H9 (cell line): ENCODE measurements at regions not wholly inside any gene's neighbourhood (a gene's known extent, or its start where the extent isn't known, plus 50 kb on each side); places are given as distances from the start of the nearest gene placed in this dataset.

Experiments used
- DNase-seq: peaks from one replicate; pipeline ENCODE4 v3.0.0-alpha.2; 2017
- H2AFZ ChIP-seq: one replicate; pipeline ENCODE4 v1.6.1; 2013; ENCODE audit warnings: mild to moderate bottlenecking, low read length, control low read depth, moderate library complexity
- H2AK5ac ChIP-seq: 2 replicates; pipeline ENCODE4 v1.6.1; 2013; ENCODE audit warnings: low read length, control low read depth, mixed read lengths; ENCODE audit not compliant: insufficient read length
- H2BK120ac ChIP-seq: one replicate; pipeline ENCODE4 v1.6.1; 2013; ENCODE audit warnings: low read depth, mild to moderate bottlenecking, low read length, control low read depth, inconsistent platforms; ENCODE audit not compliant: poor library complexity, severe bottlenecking
- H2BK12ac ChIP-seq: 2 replicates; pipeline ENCODE4 v1.6.1; 2013; ENCODE audit warnings: low read length, control low read depth, mixed read lengths, low read depth; ENCODE audit not compliant: insufficient read length
- H2BK15ac ChIP-seq: 2 replicates; pipeline ENCODE4 v1.6.1; 2013; ENCODE audit warnings: low read depth, low read length, control low read depth
- H2BK20ac ChIP-seq: one replicate; pipeline ENCODE4 v1.6.1; 2013; ENCODE audit warnings: low read depth, mild to moderate bottlenecking, low read length, control low read depth, inconsistent platforms; ENCODE audit not compliant: poor library complexity, severe bottlenecking
- H2BK5ac ChIP-seq: 2 replicates; pipeline ENCODE4 v1.6.1; 2013; ENCODE audit warnings: low read length, control low read depth, mixed read lengths; ENCODE audit not compliant: insufficient read length
- H3K14ac ChIP-seq: 2 replicates; pipeline ENCODE4 v1.6.1; 2013; ENCODE audit warnings: low read length, control low read depth; ENCODE audit not compliant: insufficient read depth
- H3K18ac ChIP-seq: 2 replicates; pipeline ENCODE4 v1.6.1; 2013; ENCODE audit warnings: low read depth, mild to moderate bottlenecking, mixed read lengths, low read length, control low read depth; ENCODE audit not compliant: insufficient read length
- H3K23ac ChIP-seq: 2 replicates; pipeline ENCODE4 v1.6.1; 2013; ENCODE audit warnings: low read length, control low read depth, mixed read lengths, low read depth; ENCODE audit not compliant: insufficient read length
- H3K23me2 ChIP-seq: 2 replicates; pipeline ENCODE4 v1.6.1; 2013; ENCODE audit warnings: low read depth, mild to moderate bottlenecking, mixed read lengths, low read length, control low read depth; ENCODE audit not compliant: insufficient read length, poor library complexity, severe bottlenecking
- H3K27ac ChIP-seq: 2 replicates; pipeline ENCODE4 v1.5.1; 2013; ENCODE audit warnings: low read length, control low read depth, mixed read lengths, low read depth; ENCODE audit not compliant: insufficient read length
- H3K27me3 ChIP-seq: 2 replicates; pipeline ENCODE4 v1.6.1; 2013; ENCODE audit warnings: low read length, control low read depth, inconsistent platforms; ENCODE audit not compliant: insufficient read depth
- H3K4ac ChIP-seq: 2 replicates; pipeline ENCODE4 v1.6.1; 2013; ENCODE audit warnings: low read depth, mild to moderate bottlenecking, control low read depth, inconsistent platforms, low read length, moderate library complexity
- H3K4me1 ChIP-seq: 2 replicates; pipeline ENCODE4 v1.6.1; 2013; ENCODE audit warnings: low read length, control low read depth, inconsistent platforms; ENCODE audit not compliant: insufficient read depth
- H3K4me2 ChIP-seq: 2 replicates; pipeline ENCODE4 v1.6.1; 2013; ENCODE audit warnings: low read length, control low read depth, mixed read lengths; ENCODE audit not compliant: insufficient read length, insufficient read depth
- H3K56ac ChIP-seq: 2 replicates; pipeline ENCODE4 v1.6.1; 2013; ENCODE audit warnings: low read depth, mild to moderate bottlenecking, mixed read lengths, low read length, control low read depth; ENCODE audit not compliant: insufficient read length
- H3K79me1 ChIP-seq: 2 replicates; pipeline ENCODE4 v1.6.1; 2013; ENCODE audit warnings: low read depth, mild to moderate bottlenecking, moderate library complexity, low read length, control low read depth, inconsistent platforms; ENCODE audit not compliant: insufficient read depth, poor library complexity, severe bottlenecking
- H3K79me2 ChIP-seq: 2 replicates; pipeline ENCODE4 v1.6.1; 2013; ENCODE audit warnings: low read length, control low read depth, inconsistent platforms; ENCODE audit not compliant: insufficient read depth
- H3K9ac ChIP-seq: 2 replicates; pipeline ENCODE4 v1.6.1; 2013; ENCODE audit warnings: low read length, control low read depth, mixed read lengths; ENCODE audit not compliant: insufficient read length; ENCODE audit errors: extremely low read depth
- H3K9me3 ChIP-seq: one replicate; pipeline ENCODE4 v1.6.1; 2013; ENCODE audit warnings: low read depth, low read length, inconsistent platforms; ENCODE audit not compliant: control insufficient read depth
- H3T11ph ChIP-seq: one replicate; pipeline ENCODE4 v1.6.1; 2013; ENCODE audit warnings: mild to moderate bottlenecking, low read length, control low read depth, inconsistent platforms
- H4K20me1 ChIP-seq: one replicate; pipeline ENCODE4 v1.6.1; 2013; ENCODE audit not compliant: control insufficient read depth, insufficient read length, insufficient read depth
- H4K5ac ChIP-seq: 2 replicates; pipeline ENCODE4 v1.6.1; 2013; ENCODE audit warnings: low read depth, mild to moderate bottlenecking, mixed read lengths, low read length, control low read depth; ENCODE audit not compliant: insufficient read length
- H4K8ac ChIP-seq: replicated peaks from 2 replicates; pipeline ENCODE4 v1.6.1; 2013; ENCODE audit warnings: low read length, control low read depth, mixed read lengths, low read depth; ENCODE audit not compliant: insufficient read length
- H4K91ac ChIP-seq: 2 replicates; pipeline ENCODE4 v1.6.1; 2013; ENCODE audit warnings: low read depth, mild to moderate bottlenecking, moderate library complexity, mixed read lengths, low read length, control low read depth; ENCODE audit not compliant: insufficient read length
- H3K27ac Mint-ChIP-seq, 3 experiments: 2 replicates in 2 of 3; 3 replicates in 1 of 3; pipeline ENCODE4 v1.8.0; 2020 to 2021; ENCODE audit warnings: mixed read lengths in 3 of 3, mild to moderate bottlenecking in 1 of 3, moderate library complexity in 1 of 3
- H3K27me3 Mint-ChIP-seq: 2 replicates; pipeline ENCODE4 v1.8.0; 2021; ENCODE audit warnings: low read depth, mild to moderate bottlenecking, moderate library complexity, mixed read lengths
- H3K36me3 Mint-ChIP-seq, 3 experiments: 2 replicates in 2 of 3; 3 replicates in 1 of 3; pipeline ENCODE4 v1.8.0; 2020 to 2021; ENCODE audit warnings: low read depth in 3 of 3, mixed read lengths in 3 of 3; ENCODE audit not compliant: insufficient read depth in 1 of 3
- H3K4me1 Mint-ChIP-seq, 2 experiments: 2 replicates each; pipeline ENCODE4 v1.8.0; 2020; ENCODE audit warnings: mixed read lengths in 2 of 2
- H3K4me3 Mint-ChIP-seq, 2 experiments: 2 replicates in 1 of 2; 3 replicates in 1 of 2; pipeline ENCODE4 v1.8.0; 2020 to 2021; ENCODE audit warnings: mild to moderate bottlenecking in 2 of 2, mixed read lengths in 2 of 2, moderate library complexity in 1 of 2
- H3K9me3 Mint-ChIP-seq, 2 experiments: 2 replicates in 1 of 2; 3 replicates in 1 of 2; pipeline ENCODE4 v1.8.0; 2020; ENCODE audit warnings: mild to moderate bottlenecking in 2 of 2, mixed read lengths in 2 of 2, moderate library complexity in 1 of 2
- CTCF ChIP-seq: fragments of 200-600 bp; sonication (generic); conservative IDR thresholded peaks from 3 replicates; pipeline ENCODE4 v1.8.0; 2021; ENCODE audit warnings: antibody characterized with exemption, mild to moderate bottlenecking
- WGBS: extraction: QIAGEN DNeasy Blood & Tissue Kit; methylation state at CpG from one replicate; pipeline ENCODE4 v1.1.7; 2013; ENCODE audit warnings: missing lambda C conversion rate, low lambda C conversion rate, mixed read lengths; ENCODE audit not compliant: insufficient read length; ENCODE audit errors: extremely low coverage; 5-methylcytosine and 5-hydroxymethylcytosine counted together

GRCh38 chr10:71112138-71112785 is 100.1 kb upstream of the UNC5B start:
- H3K9ac ChIP-seq = no peak overlapping the region
- no peak overlapping the region for H4K8ac ChIP-seq
- no peak overlapping the region for H3K18ac ChIP-seq
- H2BK20ac ChIP-seq = no peak overlapping the region
- H2BK12ac ChIP-seq = no peak overlapping the region
- H3K79me2 ChIP-seq = no peaks in the 10 kb centered on the region
- no peak overlapping the region for H3K4ac ChIP-seq
- no peaks in the 10 kb centered on the region for H3K4me1 Mint-ChIP-seq
- no peak overlapping the region for H4K5ac ChIP-seq
- no CpG with 5 or more reads among the region's 2 CpGs for WGBS
- no peak overlapping the region for H3K14ac ChIP-seq
- TF ChIP-seq CTCF = no peak
- no peaks in the 10 kb centered on the region for H3K23me2 ChIP-seq
- no peak overlapping the region for H3K27ac Mint-ChIP-seq
- no peak for DNase-seq
- no peak overlapping the region for H3K4me2 ChIP-seq
- no peak overlapping the region for H3K27ac ChIP-seq
- H3K36me3 Mint-ChIP-seq = peaks cover 13 to 35% (median 20%) of the 10 kb centered on the region in 3 experiments
- H4K91ac ChIP-seq = no peak overlapping the region
- no peak overlapping the region for H3K4me3 Mint-ChIP-seq
- peaks cover 19% of the 10 kb centered on the region for H3K9me3 ChIP-seq
- H3K4me1 ChIP-seq = no peaks in the 10 kb centered on the region
- no peak overlapping the region for H2BK5ac ChIP-seq
- H3K9me3 Mint-ChIP-seq = peaks cover 44 to 53% of the 10 kb centered on the region in 2 experiments
- H3K56ac ChIP-seq = no peak overlapping the region
- H2BK120ac ChIP-seq = no peak overlapping the region
- H3K27me3 ChIP-seq = no peaks in the 10 kb centered on the region
- peaks cover 15% of the 10 kb centered on the region for H3K27me3 Mint-ChIP-seq
- no peak overlapping the region for H3T11ph ChIP-seq
- no peak overlapping the region for H2BK15ac ChIP-seq
- H4K20me1 ChIP-seq = no peaks in the 10 kb centered on the region
- H2AK5ac ChIP-seq = no peak overlapping the region
- H3K23ac ChIP-seq = no peak overlapping the region
- H3K79me1 ChIP-seq = no peaks in the 10 kb centered on the region
- H2AFZ ChIP-seq = no peak overlapping the region
